IgD-negative memory B cell (primary cell): ENCODE measurements at regions not wholly inside any gene's neighbourhood (a gene's known extent, or its start where the extent isn't known, plus 50 kb on each side); places are given as distances from the start of the nearest gene placed in this dataset.
A peak's percentile ranks its signal among the peaks of the same experiment; 100 is the strongest.

Experiments
- H3K27ac Mint-ChIP-seq, 3 donors: one replicate each; pipeline ENCODE4 v1.8.0; 2020 to 2022; ENCODE audit warnings: mild to moderate bottlenecking in 3 of 3, mixed read lengths in 3 of 3, moderate library complexity in 1 of 3
- H3K27me3 Mint-ChIP-seq: one replicate; pipeline ENCODE4 v1.8.0; 2021; ENCODE audit warnings: mixed read lengths
- H3K36me3 Mint-ChIP-seq: one replicate; pipeline ENCODE4 v1.8.0; 2020; ENCODE audit warnings: mild to moderate bottlenecking, mixed read lengths
- H3K4me1 Mint-ChIP-seq, 3 donors: one replicate each; pipeline ENCODE4 v1.8.0; 2020 to 2022; ENCODE audit warnings: mixed read lengths in 3 of 3, mild to moderate bottlenecking in 1 of 3
- H3K4me3 Mint-ChIP-seq, 4 donors: one replicate each; pipeline ENCODE4 v1.8.0; 2020 to 2022; ENCODE audit warnings: mild to moderate bottlenecking in 4 of 4, mixed read lengths in 4 of 4, moderate library complexity in 3 of 4
- H3K9me3 Mint-ChIP-seq, 3 donors: one replicate each; pipeline ENCODE4 v1.8.0; 2020 to 2021; ENCODE audit warnings: mixed read lengths in 3 of 3, mild to moderate bottlenecking in 1 of 3

DNA sequence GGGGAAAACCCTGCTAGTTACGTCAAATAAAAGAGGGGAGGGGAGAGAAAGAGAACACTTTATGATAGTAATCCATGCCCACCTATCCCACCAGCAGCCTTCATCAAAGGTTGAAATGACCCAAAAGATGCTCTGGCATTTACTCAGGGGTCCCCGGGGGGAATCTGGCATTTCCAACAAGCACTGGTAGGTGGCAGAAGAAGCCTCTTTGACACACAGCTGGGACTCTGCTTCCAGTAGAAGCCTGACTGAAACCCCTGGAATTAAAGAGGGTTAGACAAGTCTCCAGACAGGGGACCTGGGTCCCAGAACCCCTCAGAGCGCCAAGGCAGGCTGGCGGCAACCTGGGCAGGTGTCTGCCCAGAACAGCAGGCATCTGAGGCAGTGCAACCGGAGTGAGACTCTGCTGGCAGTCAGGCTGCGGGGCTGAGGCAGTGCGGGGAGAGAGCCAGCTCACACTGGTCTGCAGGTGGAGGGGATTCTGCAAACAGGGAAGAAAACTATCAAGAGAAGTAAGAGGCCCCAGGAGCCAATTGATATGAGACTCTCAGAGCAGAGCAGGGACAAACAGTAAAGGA is 85.0 kb upstream of the CAPRIN2 start:
- H3K9me3 Mint-ChIP-seq, result peaks cover 0 to 2% (median 0%) of the 10 kb centered on the region in 3 donors
- peaks cover 0 to 4% (median 1%) of the 10 kb centered on the region in 3 donors for H3K4me1 Mint-ChIP-seq
- no peak overlapping the region for H3K4me3 Mint-ChIP-seq
- no peak overlapping the region for H3K27ac Mint-ChIP-seq
- no peaks in the 10 kb centered on the region for H3K36me3 Mint-ChIP-seq
- peaks cover 16% of the 10 kb centered on the region for H3K27me3 Mint-ChIP-seq

DNA sequence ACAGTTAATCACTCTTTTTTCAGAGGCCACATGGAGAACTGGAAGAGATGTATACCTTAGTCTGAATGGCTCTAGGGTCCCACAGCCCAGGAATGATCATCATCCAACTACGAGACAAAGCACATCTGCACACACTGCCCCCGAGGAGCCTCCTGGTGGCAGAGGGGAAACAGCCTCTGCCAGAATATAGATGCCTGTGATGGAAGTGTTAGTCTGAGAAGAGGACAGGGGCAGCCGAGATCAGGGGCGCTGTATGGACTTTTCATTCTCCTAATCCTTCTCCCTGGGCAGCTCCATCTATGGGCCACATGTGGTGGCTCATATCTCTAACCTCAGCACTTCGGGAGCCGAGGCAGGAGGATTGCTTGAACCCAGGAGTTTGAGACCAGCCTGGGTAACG is 82.8 kb upstream of the CAPRIN2 start:
- Mint-ChIP-seq H3K27me3 (peaks cover 21% of the 10 kb centered on the region), H3K4me3 (no peak overlapping the region), H3K9me3 (peaks cover 0 to 2% (median 0%) of the 10 kb centered on the region in 3 donors), H3K27ac (no peak overlapping the region), H3K36me3 (no peaks in the 10 kb centered on the region), H3K4me1 (no peaks in the 10 kb centered on the region)

DNA sequence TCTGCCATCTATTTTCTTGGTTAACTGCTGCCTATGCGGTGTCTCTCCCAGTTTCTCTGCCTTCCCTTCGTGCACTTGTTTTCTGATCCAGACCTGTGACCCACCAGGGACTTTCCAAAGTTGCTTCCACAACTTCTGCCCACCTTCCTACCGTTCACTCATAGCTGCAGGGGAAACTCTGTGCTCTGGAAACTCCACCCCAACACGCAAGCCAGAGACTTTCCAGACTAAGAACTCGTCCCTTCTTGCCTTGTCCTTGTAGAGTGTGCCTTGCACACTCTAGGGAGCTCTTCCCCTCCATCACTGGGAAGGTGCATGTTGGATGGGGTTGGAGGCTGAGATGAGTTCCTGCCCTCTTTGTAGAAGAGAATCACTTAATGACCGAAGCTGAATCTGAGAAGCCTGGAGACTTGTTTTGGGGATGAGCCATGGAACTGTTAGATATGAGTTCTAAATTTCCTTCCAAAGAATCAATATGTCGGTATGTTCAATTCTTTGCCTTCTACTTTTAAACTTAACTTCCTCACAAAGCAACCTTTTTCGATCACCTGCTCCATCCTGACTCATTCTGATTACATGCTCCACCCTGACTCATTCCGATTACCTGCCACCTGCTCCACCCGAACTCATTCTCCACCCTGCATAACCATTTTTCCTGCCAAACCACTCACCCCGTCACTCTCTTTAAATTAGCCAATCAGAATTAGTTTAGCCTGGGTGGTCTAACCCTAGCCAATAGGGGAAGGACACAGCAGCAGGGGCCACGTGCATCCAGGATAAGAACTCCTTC is 82.1 kb upstream of the CAPRIN2 start:
- Mint-ChIP-seq H3K36me3 (no peaks in the 10 kb centered on the region), H3K4me3 (no peak overlapping the region), H3K27me3 (peaks cover 21% of the 10 kb centered on the region), H3K27ac (peak overlapping the region in 1 of 3 donors; percentile 12), H3K4me1 (no peaks in the 10 kb centered on the region), H3K9me3 (peaks cover 0 to 2% (median 0%) of the 10 kb centered on the region in 3 donors)

DNA sequence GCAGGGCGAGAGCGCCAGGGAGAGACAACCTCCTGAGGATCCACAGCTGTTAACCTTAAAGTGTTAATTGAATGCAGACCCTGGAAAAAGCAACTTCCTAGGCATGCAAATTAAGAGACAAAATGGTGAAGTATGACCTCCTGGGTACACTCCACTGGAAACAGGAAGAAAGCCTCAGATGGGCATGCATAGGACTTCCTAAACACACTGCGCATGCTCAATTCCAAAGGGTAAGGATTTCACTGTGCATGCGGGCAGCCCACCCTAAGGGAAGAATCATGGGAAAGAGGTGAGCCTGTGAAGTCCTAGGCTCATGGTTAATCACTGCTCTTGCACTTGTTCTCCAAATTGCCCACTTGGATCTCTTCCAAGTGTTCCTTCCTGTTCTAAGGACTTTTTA is 80.5 kb upstream of the CAPRIN2 start:
- Mint-ChIP-seq H3K4me1 (no peaks in the 10 kb centered on the region), H3K27ac (no peak overlapping the region), H3K36me3 (no peaks in the 10 kb centered on the region), H3K4me3 (no peak overlapping the region), H3K27me3 (peaks cover 21% of the 10 kb centered on the region), H3K9me3 (peaks cover 0 to 2% (median 0%) of the 10 kb centered on the region in 3 donors)

DNA sequence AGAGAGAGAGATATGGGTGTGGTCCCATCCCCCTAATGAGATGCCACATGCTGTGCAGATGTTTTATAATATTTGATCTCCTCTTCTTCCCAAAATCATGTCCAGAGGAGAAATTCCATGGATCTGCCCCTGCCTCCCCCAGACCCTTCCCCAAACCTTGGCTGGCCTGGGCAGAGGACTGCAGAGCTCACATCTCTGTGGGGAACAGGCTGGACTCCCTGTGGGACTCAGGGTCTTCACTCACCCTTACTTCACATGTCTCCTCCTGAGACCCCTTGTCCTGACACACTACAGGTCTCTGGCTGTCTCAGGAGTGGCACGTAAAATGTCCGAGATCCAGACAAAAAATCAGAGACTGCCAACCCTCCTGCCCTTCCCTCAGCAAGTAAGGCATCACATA is 76.0 kb upstream of the CAPRIN2 start:
- Mint-ChIP-seq H3K27me3 (peaks cover 11% of the 10 kb centered on the region), H3K27ac (no peak overlapping the region), H3K4me1 (no peaks in the 10 kb centered on the region), H3K36me3 (peaks cover 4% of the 10 kb centered on the region), H3K9me3 (peaks cover 0 to 1% (median 0%) of the 10 kb centered on the region in 3 donors), H3K4me3 (no peak overlapping the region)

DNA sequence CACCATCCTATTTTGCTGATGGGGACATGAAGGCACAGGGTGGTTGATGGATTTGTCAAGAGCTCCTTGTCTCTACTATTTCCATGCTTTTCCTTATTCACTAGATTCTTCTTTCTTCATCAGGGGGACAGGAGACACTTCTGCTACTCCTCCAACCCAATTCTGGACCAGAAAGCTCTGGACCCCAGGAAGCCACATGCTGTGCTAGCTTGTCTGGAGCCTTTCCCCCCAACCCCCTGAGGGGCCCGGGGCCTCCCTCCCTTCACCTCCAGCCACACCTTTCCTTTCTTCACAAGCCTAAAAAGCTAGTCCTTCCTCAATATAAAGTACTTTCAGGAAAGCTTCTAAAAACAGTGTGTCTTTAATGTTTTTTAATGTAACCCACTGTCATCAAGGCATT is 75.1 kb upstream of the CAPRIN2 start:
- no peaks in the 10 kb centered on the region for H3K9me3 Mint-ChIP-seq
- H3K4me1 Mint-ChIP-seq, result no peaks in the 10 kb centered on the region
- no peak overlapping the region for H3K4me3 Mint-ChIP-seq
- H3K27me3 Mint-ChIP-seq, result peaks cover 8% of the 10 kb centered on the region
- peaks cover 4% of the 10 kb centered on the region for H3K36me3 Mint-ChIP-seq
- H3K27ac Mint-ChIP-seq, result no peak overlapping the region

DNA sequence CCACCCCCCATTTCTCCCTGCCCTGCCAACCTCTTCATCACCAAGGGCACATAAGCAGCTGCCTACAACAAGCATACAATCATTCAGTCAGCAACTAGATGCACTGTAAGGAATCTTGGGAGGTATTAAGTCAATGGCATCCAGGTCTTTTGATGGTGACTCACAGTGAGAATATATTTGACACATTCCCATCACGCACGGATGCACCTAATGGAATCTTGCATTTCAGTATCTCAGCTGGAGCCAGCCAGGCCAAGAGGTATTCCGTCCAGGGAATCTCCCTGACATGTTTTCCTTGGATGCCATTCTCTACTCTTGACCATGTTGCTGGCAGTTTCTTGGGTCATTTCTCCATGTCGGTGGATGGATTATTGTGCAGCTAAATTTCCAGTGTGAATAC is 73.9 kb upstream of the CAPRIN2 start:
- Mint-ChIP-seq H3K27me3 (peaks cover 10% of the 10 kb centered on the region), H3K27ac (no peak overlapping the region), H3K4me1 (no peaks in the 10 kb centered on the region), H3K9me3 (no peaks in the 10 kb centered on the region), H3K36me3 (peaks cover 4% of the 10 kb centered on the region), H3K4me3 (no peak overlapping the region)

DNA sequence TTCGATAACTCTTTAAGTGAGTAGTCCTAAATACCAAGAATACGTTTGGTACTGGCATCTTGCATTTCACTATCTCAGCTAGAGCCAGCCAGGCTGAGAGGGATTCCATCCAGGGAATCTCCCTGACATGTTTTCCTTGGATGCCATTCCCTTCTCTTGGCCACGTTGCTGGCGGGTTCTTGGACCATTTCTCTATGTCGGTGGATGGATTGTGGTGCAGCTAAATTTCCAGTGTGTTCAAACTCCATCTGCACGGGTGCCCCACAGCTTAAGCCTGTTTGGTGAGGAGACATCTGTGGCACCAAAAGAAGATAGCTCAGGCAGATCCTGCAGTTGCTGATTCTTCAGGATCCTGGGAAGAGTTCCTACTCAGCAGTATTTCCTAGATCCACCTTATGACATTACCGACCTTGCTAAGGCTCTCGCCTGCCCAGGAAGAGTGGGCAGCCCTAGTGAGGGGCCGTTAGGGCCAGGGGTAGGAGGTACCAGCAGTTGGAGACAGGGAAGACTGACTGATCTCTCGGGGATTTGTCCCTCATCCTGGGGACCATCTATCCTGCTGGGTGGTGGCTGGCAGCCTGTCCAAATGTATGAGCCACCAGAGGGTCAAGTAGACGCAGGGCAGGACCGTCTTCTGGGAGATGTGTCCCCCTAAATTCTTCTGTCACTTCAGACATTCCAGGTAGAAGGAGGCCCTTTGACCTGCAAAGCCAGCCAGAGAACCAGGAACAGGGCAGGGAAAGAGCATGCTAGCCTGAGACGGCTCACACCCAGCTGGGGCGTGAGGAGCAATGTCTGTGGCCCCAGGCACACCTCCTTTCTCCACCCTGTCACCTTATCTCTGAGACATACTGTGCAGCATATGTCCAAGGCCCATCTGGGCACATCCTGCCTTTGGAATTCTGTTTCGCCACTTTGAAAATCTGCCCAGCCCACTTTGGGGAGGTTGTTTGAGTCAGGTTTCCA is 72.6 kb upstream of the CAPRIN2 start:
- peaks cover 5% of the 10 kb centered on the region for H3K27me3 Mint-ChIP-seq
- peaks cover 0 to 8% (median 2%) of the 10 kb centered on the region in 3 donors for H3K4me1 Mint-ChIP-seq
- no peaks in the 10 kb centered on the region for H3K9me3 Mint-ChIP-seq
- no peak overlapping the region for H3K27ac Mint-ChIP-seq
- no peak overlapping the region for H3K4me3 Mint-ChIP-seq
- H3K36me3 Mint-ChIP-seq, result peaks cover 4% of the 10 kb centered on the region

DNA sequence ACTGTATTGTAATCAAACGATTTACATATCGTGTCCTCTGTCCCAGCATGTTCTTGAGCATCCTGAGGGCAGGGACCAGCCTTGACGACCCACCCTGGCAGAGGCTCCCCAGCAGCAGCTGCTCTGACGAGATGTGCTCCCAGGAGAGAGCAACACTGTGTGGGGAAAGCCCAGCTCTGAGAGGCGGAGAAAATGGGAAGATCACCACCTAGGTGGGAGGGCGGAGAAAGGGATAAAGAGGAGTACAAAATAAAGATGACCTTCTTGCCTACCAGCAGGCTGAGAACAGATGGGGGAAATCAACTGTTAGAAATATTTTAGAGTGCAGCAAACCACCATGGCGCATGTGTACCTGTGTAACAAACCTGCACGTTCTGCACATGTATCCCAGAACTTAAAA is 71.5 kb upstream of the CAPRIN2 start:
- H3K27ac Mint-ChIP-seq, result no peak overlapping the region
- H3K36me3 Mint-ChIP-seq, result peaks cover 4% of the 10 kb centered on the region
- H3K4me1 Mint-ChIP-seq, result peaks cover 0 to 10% (median 2%) of the 10 kb centered on the region in 3 donors
- H3K9me3 Mint-ChIP-seq, result no peaks in the 10 kb centered on the region
- H3K27me3 Mint-ChIP-seq, result peaks cover 5% of the 10 kb centered on the region
- no peak overlapping the region for H3K4me3 Mint-ChIP-seq

DNA sequence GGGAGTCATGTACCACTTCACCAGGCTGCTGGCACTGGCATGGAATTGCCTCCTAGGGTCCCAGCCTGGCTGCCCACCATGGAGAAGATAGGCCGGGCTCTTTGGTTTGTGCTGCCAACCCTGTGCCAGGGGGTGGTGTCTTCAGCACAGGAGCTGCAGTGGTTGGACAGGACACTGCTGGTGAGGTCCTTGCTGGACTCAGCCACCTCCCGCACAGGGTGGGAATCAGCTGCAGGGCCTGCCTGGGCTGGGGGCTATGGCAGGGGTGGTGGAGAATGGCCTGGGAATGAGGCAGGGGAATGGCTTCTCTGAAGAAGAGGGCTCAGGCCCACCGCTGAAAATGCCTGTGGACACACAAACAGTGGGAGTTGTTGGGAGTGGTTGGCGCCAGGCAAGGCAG is 70.6 kb upstream of the CAPRIN2 start:
- Mint-ChIP-seq H3K27ac (no peak overlapping the region), H3K9me3 (no peaks in the 10 kb centered on the region), H3K27me3 (peaks cover 6% of the 10 kb centered on the region), H3K4me1 (peaks cover 0 to 10% (median 2%) of the 10 kb centered on the region in 3 donors), H3K36me3 (peaks cover 4% of the 10 kb centered on the region), H3K4me3 (no peak overlapping the region)

DNA sequence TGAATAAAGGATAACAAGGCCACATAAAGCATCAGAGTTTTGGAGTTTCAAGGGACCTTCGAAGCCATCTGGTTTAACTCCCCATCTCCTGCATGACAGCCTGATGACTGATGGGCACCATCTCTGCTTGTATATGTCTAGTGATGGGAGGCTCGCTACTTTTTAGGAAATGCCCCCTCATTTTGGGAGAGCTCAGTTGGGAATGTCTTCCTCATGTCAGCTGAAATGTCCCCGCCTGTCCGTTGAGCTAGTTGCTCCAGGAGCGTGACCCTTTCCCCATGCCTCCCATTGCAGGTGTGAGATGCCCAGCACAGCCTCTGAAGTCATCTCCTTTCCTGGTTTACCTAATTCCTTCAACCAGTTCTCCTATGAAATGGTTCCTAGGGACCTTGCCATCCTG is 69.6 kb upstream of the CAPRIN2 start:
- peaks cover 0 to 10% (median 2%) of the 10 kb centered on the region in 3 donors for H3K4me1 Mint-ChIP-seq
- peaks cover 9% of the 10 kb centered on the region for H3K27me3 Mint-ChIP-seq
- peaks cover 4% of the 10 kb centered on the region for H3K36me3 Mint-ChIP-seq
- peak overlapping the region in 3 of 4 donors; percentile 28 to 94 (median 83) for H3K4me3 Mint-ChIP-seq
- H3K9me3 Mint-ChIP-seq, result peaks cover 0 to 2% (median 0%) of the 10 kb centered on the region in 3 donors
- peak overlapping the region in 1 of 3 donors; percentile 25 for H3K27ac Mint-ChIP-seq

DNA sequence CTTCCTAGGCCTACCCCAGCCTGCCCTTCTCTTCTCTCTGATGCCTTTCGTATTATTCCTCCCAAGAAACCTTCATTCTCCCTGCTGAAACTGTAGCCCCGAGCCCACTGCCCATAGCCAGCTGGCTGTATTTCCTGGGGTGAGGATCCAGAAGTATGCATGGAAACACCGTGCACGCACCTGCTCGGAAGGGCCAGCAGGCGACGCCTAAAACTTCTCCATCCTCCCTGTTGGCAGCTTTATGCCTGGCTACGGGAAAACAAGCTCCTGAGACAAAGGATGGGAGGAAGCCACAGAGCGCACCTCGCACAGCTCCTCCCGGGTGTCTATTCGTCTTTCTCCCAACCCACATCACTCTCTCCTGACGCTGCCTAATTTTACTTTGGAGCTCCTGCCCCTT is 69.0 kb upstream of the CAPRIN2 start:
- Mint-ChIP-seq H3K4me1 (peaks cover 0 to 10% (median 2%) of the 10 kb centered on the region in 3 donors), H3K9me3 (peaks cover 0 to 2% (median 0%) of the 10 kb centered on the region in 3 donors), H3K36me3 (no peaks in the 10 kb centered on the region), H3K27ac (no peak overlapping the region), H3K27me3 (peaks cover 11% of the 10 kb centered on the region), H3K4me3 (peak overlapping the region; percentile 54 to 94 (median 84))

DNA sequence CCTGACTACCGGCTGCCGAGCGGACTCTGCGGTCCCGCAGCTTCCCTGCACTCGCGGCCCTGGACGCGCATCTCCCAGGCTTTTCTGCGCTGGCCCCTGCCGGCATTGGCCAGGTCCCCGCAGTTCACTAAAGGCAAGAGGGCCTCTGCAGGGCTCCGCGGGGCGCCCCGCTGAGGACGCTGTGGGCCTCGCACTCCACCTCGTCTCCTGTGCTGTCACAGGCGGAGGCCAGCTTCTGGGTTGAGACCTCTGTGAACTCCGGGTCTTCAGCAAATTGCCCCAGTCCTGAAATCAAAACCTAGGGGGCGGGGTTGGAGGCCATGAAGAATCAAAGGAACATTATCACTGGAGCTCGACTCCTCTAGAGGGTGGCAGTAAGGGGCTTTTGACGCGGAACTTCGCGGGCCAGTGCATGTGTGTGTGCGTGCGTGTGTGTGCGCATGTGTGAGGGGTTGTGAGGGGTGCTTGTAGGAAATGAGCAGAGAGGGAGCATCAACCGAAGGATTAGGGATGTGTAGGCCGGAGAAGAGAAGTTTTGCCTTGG is 68.5 kb upstream of the CAPRIN2 start:
- H3K36me3 Mint-ChIP-seq, result no peaks in the 10 kb centered on the region
- peaks cover 0 to 2% (median 0%) of the 10 kb centered on the region in 3 donors for H3K9me3 Mint-ChIP-seq
- peak overlapping the region; percentile 83 to 96 (median 90) for H3K4me3 Mint-ChIP-seq
- H3K27me3 Mint-ChIP-seq, result peaks cover 17% of the 10 kb centered on the region
- peak overlapping the region in 1 of 3 donors; percentile 79 for H3K27ac Mint-ChIP-seq
- H3K4me1 Mint-ChIP-seq, result peaks cover 0 to 10% (median 2%) of the 10 kb centered on the region in 3 donors

DNA sequence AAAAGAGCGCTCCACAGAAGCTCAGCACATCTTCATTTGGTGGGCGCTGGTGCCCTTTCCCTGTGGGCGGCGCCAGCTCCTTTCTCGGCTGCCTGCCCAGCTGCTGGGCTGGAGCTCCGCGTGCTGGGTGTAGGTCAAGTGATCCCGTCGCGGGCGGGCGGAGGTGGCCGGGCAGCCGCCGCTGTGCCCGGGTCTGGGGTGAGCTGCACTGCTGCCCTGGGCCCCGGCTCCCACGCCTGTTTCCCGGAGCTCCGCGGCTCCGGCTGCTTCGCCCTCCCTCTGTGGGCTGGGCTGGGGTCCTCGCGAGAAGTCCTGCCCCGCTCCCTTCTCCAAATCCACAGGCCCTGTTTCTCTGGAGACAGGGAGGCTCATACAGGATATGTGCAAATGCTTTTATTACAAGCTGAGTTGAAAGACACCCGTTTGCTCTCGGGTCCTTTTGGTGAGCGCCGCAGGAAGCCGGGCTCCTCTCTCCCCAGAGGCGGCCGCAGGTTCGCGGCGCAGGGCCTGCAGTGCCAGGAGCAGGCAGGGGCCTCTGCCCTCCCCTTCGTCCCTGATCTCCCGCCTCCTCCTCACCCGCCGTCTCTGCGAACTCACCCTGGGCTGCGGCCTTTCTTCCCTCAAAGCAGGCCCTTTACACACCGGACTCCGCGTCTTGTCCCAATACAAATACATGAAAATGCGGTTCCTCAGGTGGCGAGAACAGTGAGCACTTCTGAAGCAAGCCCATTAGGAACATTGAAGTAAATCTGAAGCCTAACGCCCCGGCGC is 67.8 kb upstream of the CAPRIN2 start:
- Mint-ChIP-seq H3K27me3 (peaks cover 19% of the 10 kb centered on the region), H3K36me3 (no peaks in the 10 kb centered on the region), H3K9me3 (peaks cover 0 to 2% (median 0%) of the 10 kb centered on the region in 3 donors), H3K4me1 (peaks cover 0 to 10% (median 2%) of the 10 kb centered on the region in 3 donors), H3K27ac (no peak overlapping the region), H3K4me3 (peak overlapping the region; percentile 83 to 96 (median 90))
